CD14-positive monocyte (primary cell): ENCODE measurements at regions not wholly inside any gene's neighbourhood (a gene's known extent, or its start where the extent isn't known, plus 50 kb on each side); places are given as distances from the start of the nearest gene placed in this dataset.

ENCODE experiments used
- DNase-seq, 3 donors: peaks; one replicate each; pipeline ENCODE4 v3.0.0-alpha.2; 2011 to 2022
- H2AFZ ChIP-seq: 2 replicates; pipeline ENCODE4 v1.6.0; 2012; ENCODE audit warnings: mild to moderate bottlenecking, low read depth, low read length, inconsistent platforms; ENCODE audit not compliant: insufficient read depth, poor library complexity, severe bottlenecking
- H3K27ac ChIP-seq, 2 donors: 1 replicate in 1 of 2; 2 replicates in 1 of 2; pipeline ENCODE4 v1.5.1; 2012 to 2013; ENCODE audit warnings: low read length in 2 of 2, control low read depth in 1 of 2, inconsistent platforms in 1 of 2, low read depth in 1 of 2, mild to moderate bottlenecking in 1 of 2
- H3K27me3 ChIP-seq, 2 donors: one replicate each; pipeline versions ENCODE4 v1.6.0 to v1.6.1; 2011 to 2013; ENCODE audit warnings: low read length in 2 of 2; ENCODE audit not compliant: control insufficient read depth in 2 of 2, insufficient read depth in 2 of 2
- H3K36me3 ChIP-seq, 2 donors: replicated peaks in 1 of 2; 1 replicate in 1 of 2; 2 replicates in 1 of 2; pipeline versions ENCODE4 v1.5.1 to v1.6.1; 2012 to 2013; ENCODE audit warnings: low read length in 2 of 2, control low read depth in 1 of 2, inconsistent platforms in 1 of 2, mild to moderate bottlenecking in 1 of 2; ENCODE audit not compliant: insufficient read depth in 2 of 2, control insufficient read depth in 1 of 2
- H3K4me1 ChIP-seq, 2 donors: 1 replicate in 1 of 2; 2 replicates in 1 of 2; pipeline versions ENCODE4 v1.5.1 to v1.6.1; 2012 to 2013; ENCODE audit warnings: low read length in 2 of 2, control low read depth in 1 of 2, inconsistent platforms in 1 of 2, mild to moderate bottlenecking in 1 of 2, moderate library complexity in 1 of 2; ENCODE audit not compliant: insufficient read depth in 2 of 2, control insufficient read depth in 1 of 2
- H3K4me2 ChIP-seq: replicated peaks from 2 replicates; pipeline ENCODE3; 2012; ENCODE audit warnings: low read length, moderate library complexity, mild to moderate bottlenecking; ENCODE audit not compliant: poor library complexity, severe bottlenecking; ENCODE audit errors: extremely low read depth
- H3K4me3 ChIP-seq, 3 experiments: fragments of 200-600 bp in 1 of 3; sonication (generic) in 1 of 3; replicated peaks in 1 of 3; 1 replicate in 2 of 3; 2 replicates in 1 of 3; pipeline ENCODE4 v1.5.1; 2011 to 2013; ENCODE audit warnings: low read length in 3 of 3, mild to moderate bottlenecking in 3 of 3, control low read depth in 2 of 3, low read depth in 2 of 3, inconsistent platforms in 1 of 3, moderate library complexity in 1 of 3
- H3K79me2 ChIP-seq: 2 replicates; pipeline ENCODE4 v1.6.0; 2012; ENCODE audit warnings: mild to moderate bottlenecking, control low read depth, inconsistent platforms, low read length, moderate library complexity; ENCODE audit not compliant: insufficient read depth
- H3K9ac ChIP-seq: 2 replicates; pipeline ENCODE4 v1.6.0; 2017; ENCODE audit warnings: low read length, mild to moderate bottlenecking; ENCODE audit not compliant: insufficient read depth, poor library complexity, severe bottlenecking
- H3K9me3 ChIP-seq, 2 donors: replicated peaks in 1 of 2; 1 replicate in 1 of 2; 2 replicates in 1 of 2; pipeline versions ENCODE4 v1.5.1 to v1.6.1; 2012 to 2013; ENCODE audit warnings: low read length in 2 of 2, control low read depth in 1 of 2; ENCODE audit not compliant: control insufficient read depth in 1 of 2, insufficient read depth in 1 of 2
- H4K20me1 ChIP-seq: 2 replicates; pipeline ENCODE4 v1.6.0; 2012; ENCODE audit warnings: mild to moderate bottlenecking, low read length, control low read depth, moderate library complexity; ENCODE audit not compliant: insufficient read depth
- H3K27ac Mint-ChIP-seq, 7 donors: one replicate each; pipeline ENCODE4 v1.8.0; 2020; ENCODE audit warnings: mild to moderate bottlenecking in 7 of 7, mixed read lengths in 7 of 7, moderate library complexity in 6 of 7, inconsistent platforms in 2 of 7
- H3K27me3 Mint-ChIP-seq, 3 donors: one replicate each; pipeline ENCODE4 v1.8.0; 2021 to 2022; ENCODE audit warnings: low read depth in 3 of 3, mild to moderate bottlenecking in 3 of 3, mixed read lengths in 3 of 3, moderate library complexity in 3 of 3, inconsistent platforms in 1 of 3
- H3K36me3 Mint-ChIP-seq, 2 donors: one replicate each; pipeline ENCODE4 v1.8.0; 2020; ENCODE audit warnings: mixed read lengths in 2 of 2, inconsistent platforms in 1 of 2, mild to moderate bottlenecking in 1 of 2
- H3K4me1 Mint-ChIP-seq: one replicate; pipeline ENCODE4 v1.8.0; 2020; ENCODE audit warnings: mild to moderate bottlenecking, mixed read lengths
- H3K4me3 Mint-ChIP-seq, 2 donors: one replicate each; pipeline ENCODE4 v1.8.0; 2020; ENCODE audit warnings: mild to moderate bottlenecking in 2 of 2, mixed read lengths in 2 of 2, moderate library complexity in 1 of 2
- H3K9me3 Mint-ChIP-seq, 7 donors: one replicate each; pipeline ENCODE4 v1.8.0; 2020 to 2022; ENCODE audit warnings: mixed read lengths in 7 of 7, mild to moderate bottlenecking in 6 of 7, moderate library complexity in 6 of 7, inconsistent platforms in 2 of 7
- WGBS: methylation state at CpG from one replicate; pipeline ENCODE4 v1.1.5; 2013; ENCODE audit warnings: missing lambda C conversion rate; ENCODE audit not compliant: insufficient coverage; 5-methylcytosine and 5-hydroxymethylcytosine counted together
- intact Hi-C, 2 donors: fragments of 100-400 bp; cut with micrococcal nuclease; formaldehyde crosslinking; loops; one replicate each; pipeline versions ENCODE4 v1.15.0 to v1.15.1; 2023
- TF ChIP-seq, protein P1 (sequence below): fragments of 200-600 bp; IDR thresholded peaks from one replicate; pipeline ENCODE4 v1.8.0; 2022; ENCODE audit warnings: antibody characterized with exemption, mild to moderate bottlenecking

DNA sequence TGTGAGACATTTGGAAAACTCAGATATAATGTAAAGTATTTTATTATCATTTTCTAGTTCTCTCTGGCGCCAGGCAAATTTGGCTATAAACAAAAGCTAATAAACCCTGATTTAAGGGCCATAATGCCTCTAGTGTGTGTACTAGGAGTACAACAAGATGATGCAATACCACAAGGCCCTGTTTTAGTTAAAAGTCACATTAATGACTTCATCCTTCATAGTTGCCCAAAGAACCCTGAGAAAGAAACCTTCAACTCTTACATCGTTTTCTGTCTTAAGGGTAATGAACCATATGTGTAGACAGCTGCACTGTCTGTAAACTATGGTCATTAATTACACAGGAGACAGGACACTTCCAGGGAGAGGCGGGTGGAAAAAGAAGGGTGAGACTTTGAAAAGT is 538.4 kb downstream of the FAM181B start:
- no peak overlapping the region for H3K27ac Mint-ChIP-seq
- H3K36me3 Mint-ChIP-seq, result no peaks in the 10 kb centered on the region
- Histone ChIP-seq H3K27ac (no peak overlapping the region), H3K79me2 (no peaks in the 10 kb centered on the region), H2AFZ (no peak overlapping the region), H3K4me2 (no peak overlapping the region), H3K36me3 (no peaks in the 10 kb centered on the region), H3K4me1 (no peaks in the 10 kb centered on the region), H3K9me3 (no peaks in the 10 kb centered on the region), H4K20me1 (no peaks in the 10 kb centered on the region), H3K27me3 (no peaks in the 10 kb centered on the region), H3K4me3 (no peak overlapping the region), H3K9ac (no peak overlapping the region)
- peaks cover 0 to 4% (median 2%) of the 10 kb centered on the region in 7 donors for H3K9me3 Mint-ChIP-seq
- intact Hi-C loops, result no loop called here
- H3K4me3 Mint-ChIP-seq, result no peak overlapping the region
- WGBS, result no CpG with 5 or more reads among the region's 3 CpGs
- DNase-seq, result no peak
- H3K27me3 Mint-ChIP-seq, result peaks cover 0 to 1% (median 0%) of the 10 kb centered on the region in 3 donors
- TF ChIP-seq, protein P1, sequence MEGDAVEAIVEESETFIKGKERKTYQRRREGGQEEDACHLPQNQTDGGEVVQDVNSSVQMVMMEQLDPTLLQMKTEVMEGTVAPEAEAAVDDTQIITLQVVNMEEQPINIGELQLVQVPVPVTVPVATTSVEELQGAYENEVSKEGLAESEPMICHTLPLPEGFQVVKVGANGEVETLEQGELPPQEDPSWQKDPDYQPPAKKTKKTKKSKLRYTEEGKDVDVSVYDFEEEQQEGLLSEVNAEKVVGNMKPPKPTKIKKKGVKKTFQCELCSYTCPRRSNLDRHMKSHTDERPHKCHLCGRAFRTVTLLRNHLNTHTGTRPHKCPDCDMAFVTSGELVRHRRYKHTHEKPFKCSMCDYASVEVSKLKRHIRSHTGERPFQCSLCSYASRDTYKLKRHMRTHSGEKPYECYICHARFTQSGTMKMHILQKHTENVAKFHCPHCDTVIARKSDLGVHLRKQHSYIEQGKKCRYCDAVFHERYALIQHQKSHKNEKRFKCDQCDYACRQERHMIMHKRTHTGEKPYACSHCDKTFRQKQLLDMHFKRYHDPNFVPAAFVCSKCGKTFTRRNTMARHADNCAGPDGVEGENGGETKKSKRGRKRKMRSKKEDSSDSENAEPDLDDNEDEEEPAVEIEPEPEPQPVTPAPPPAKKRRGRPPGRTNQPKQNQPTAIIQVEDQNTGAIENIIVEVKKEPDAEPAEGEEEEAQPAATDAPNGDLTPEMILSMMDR, result no peak
- H3K4me1 Mint-ChIP-seq, result no peaks in the 10 kb centered on the region

DNA sequence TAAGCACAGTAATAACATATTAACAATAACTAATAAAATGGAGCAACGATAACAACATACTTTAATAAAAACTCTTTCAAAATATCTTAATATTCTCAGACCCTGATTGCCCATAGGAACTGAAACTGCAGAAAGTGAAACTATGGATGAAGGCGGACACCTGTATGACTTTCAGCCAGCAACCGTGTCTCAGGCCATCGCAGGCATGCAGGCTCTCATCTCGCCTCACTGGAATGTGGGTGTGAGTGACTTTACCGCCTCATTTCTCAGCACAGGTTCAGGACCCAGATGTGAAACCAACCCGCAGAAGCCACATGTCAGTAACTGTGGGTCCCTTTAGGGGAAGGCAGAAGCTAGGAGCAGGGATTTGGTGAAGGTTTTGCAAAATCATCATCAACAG is 539.1 kb downstream of the FAM181B start:
- no peak overlapping the region for H3K27ac Mint-ChIP-seq
- H3K9me3 Mint-ChIP-seq, result peaks cover 0 to 2% (median 0%) of the 10 kb centered on the region in 7 donors
- H3K4me2 ChIP-seq, result no peak overlapping the region
- H4K20me1 ChIP-seq, result no peaks in the 10 kb centered on the region
- H3K9me3 ChIP-seq, result no peaks in the 10 kb centered on the region
- no peaks in the 10 kb centered on the region for H3K4me1 Mint-ChIP-seq
- H3K4me3 ChIP-seq, result no peak overlapping the region
- no peaks in the 10 kb centered on the region for H3K79me2 ChIP-seq
- intact Hi-C loops, result no loop called here
- peaks cover 0 to 1% (median 0%) of the 10 kb centered on the region in 3 donors for H3K27me3 Mint-ChIP-seq
- H2AFZ ChIP-seq, result no peak overlapping the region
- 100% methylated on average over 3 of the region's 7 CpGs for WGBS
- no peak overlapping the region for H3K9ac ChIP-seq
- H3K36me3 ChIP-seq, result no peaks in the 10 kb centered on the region
- no peak for DNase-seq
- no peak overlapping the region for H3K27ac ChIP-seq
- H3K4me3 Mint-ChIP-seq, result no peak overlapping the region
- no peaks in the 10 kb centered on the region for H3K27me3 ChIP-seq
- no peaks in the 10 kb centered on the region for H3K36me3 Mint-ChIP-seq
- TF ChIP-seq, protein P1, result no peak
- no peaks in the 10 kb centered on the region for H3K4me1 ChIP-seq
